HG03378 (cell line): ENCODE measurements at regions not wholly inside any gene's neighbourhood (a gene's known extent, or its start where the extent isn't known, plus 50 kb on each side); places are given as distances from the start of the nearest gene placed in this dataset.
"Not testable (repeated sequence)": the region's sequence is repeated elsewhere in the genome, so short reads cannot be mapped to it uniquely, and the experiment has no call there.

Source experiments
- ATAC-seq: cut with Tn5 transposase; IDR thresholded peaks from one replicate; pipeline ENCODE4 v1.9.1; 2021; ENCODE audit warnings: mild to moderate bottlenecking, moderate library complexity; ENCODE audit not compliant: unreplicated experiment

DNA sequence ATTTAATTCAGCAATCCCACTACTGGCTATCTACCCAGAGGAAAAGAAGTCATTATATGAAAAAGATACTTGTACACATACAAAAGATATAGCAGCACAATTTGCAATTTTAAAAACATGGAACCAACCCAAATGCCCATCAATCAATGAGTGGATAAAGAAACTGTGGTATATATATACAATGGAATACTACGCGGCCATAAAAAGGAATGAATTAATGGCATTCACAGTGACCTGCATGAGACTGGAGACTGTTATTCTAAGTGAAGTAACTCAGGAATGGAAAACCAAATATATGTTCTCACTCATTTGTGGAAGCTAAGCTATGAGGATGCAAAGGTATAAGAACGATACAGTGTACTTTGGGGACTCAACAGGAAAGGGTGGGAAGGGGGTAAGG, 102.8 kb upstream of the KCNMA1 start:
- ATAC-seq = not testable (repeated sequence)

DNA sequence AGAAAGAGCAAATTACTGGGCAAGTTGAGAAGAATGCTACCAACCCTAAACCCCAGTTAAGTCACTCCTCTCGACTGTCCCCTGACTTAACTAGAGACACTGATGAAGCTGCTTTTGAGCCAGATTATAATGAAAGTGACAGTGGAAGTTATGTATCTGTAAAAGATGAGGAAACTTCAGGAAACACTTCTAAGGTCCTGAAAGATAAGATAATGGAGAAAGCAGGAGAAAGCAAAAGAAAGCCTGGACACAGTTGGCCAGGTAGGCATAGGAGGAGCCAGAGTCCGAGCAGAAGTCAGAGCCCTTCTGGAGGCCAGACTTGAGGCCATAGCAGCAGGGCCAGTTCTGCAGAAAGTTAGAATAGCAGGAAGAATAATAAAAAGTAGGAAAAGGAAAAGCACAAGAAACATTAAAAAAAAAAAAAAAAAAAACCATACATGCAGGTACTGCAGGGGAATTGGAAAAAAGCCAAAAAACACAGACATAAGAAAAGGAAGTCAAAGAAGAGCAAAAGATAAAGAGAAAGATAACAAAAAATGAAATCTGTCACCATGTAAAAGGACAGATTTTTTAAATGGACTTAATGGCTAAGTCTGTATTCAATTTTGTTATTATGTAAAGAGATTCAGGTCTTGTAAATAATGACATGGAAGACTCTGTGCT, 101.0 kb upstream of the KCNMA1 start:
- no peak for ATAC-seq

DNA sequence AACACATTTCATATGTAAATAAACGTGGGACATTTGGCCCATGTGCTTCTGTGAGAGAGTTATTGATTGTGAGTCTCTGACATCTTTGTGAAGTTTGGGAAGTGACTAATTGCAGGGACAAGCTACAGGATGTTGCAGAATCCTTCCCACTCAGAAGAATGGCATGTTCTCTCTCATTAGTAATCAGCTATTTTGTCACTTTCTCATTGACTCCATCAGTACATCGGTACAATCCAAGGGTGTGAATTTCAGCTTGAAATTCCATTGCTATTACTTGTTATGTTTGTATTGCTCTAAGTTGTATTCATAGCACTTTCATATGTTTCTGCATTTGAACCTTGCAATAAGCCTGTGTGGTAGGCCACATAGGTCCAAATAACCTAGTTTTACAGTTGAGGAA, 100.0 kb upstream of the KCNMA1 start:
- no peak for ATAC-seq

DNA sequence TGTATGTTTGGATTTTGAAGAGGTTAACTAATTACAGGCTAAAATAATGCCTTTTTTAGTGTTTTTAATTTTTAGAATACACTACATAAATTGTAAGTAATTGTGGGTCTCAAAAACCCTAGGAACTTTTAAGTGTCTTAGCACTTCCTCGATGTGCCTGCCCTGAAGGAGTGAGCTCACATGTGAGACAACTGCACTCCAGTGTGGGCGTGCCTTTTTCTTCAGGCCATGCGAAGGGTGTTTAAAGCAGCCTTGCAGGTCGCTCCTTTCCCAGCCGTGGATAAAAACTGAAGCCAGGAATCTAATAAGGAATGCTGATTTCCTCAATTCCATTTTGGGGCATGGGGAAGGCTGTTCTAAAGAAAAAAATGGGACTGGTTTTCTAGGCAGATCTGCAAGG, 97.5 kb upstream of the KCNMA1 start:
- ATAC-seq = not testable (repeated sequence)

DNA sequence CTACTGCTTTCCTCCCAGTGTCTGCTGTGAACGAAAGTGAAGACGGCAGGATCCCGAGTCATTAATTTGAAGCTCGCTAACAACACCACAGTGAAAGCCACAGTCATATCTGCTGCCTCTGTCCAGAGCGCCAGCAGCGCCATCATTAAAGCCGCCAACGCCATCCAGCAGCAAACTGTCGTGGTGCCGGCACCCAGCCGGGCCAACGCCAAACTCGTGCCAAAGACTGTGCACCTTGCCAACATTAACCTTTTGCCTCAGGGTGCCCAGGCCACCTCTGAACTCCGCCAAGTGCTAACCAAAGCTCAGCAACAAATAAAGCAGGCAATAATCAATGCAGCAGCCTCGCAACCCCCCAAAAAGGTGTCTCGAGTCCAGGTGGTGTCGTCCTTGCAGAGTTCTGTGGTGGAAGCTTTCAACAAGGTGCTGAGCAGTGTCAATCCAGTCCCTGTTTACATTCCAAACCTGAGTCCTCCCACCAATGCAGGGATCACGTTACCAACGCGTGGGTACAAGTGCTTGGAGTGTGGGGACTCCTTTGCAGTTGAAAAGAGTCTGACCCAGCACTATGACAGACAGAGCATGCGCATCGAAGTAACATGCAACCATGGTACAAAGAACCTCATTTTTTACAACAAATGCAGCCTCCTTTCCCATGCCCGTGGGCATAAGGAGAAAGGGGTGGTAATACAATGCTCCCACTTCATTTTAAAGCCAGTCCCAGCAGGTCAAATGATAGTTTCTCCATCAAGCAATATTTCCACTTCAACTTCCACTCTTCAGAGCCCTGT, 94.8 kb upstream of the KCNMA1 start:
- ATAC-seq = no peak

DNA sequence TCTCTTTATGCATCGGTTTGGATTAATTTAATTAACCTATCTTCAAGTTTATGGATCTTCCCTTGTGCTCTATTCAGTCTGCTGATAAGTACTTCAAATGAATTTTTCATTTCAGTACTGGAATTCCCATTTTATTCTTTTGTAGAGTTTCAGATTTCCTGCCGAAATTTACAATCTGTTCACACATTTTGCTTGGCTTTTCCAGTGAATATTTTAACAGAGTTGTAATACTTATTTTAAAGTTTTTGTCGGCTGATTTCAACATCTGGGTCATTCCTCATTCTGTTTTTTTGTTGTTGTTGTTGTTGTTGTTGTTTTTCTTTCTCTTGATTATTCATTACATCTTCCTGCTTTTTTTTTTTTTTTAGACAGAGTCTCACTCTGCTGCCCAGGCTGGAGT, 89.9 kb upstream of the KCNMA1 start:
- ATAC-seq = no peak

DNA sequence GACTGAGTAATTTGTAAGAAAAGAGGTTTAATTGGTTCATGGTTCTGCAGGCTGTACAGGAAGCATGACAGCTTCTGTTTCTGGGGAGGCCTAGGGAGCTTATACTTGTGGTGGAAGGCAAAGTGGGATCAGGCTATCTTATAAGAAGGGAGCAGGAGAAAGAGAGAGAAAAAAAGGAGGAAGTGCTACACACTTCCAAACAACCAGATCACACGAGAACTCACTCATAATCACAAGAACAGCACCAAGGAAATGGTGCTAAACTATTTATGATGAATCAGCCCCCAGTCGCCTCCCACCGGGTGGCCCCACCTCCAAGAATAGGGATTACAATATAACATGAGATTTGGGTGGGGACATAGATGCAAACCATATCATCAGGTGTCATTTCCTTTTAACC, 89.1 kb upstream of the KCNMA1 start:
- ATAC-seq = no peak

DNA sequence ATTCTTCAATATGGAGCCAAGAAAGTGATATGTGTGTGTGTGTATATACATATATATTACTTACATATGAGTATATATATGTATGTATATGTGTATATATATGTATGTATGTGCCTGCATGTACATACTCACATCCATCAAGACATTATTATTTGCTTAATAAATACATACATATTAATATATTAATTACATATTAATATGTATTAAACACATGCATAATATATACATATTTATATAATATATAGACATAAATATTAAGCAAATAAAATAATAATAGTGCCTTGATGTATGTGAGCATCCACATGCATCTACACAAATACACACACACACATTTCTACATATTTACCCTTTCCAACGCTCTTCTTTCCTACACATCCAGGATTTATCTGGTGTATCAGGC, 88.7 kb upstream of the KCNMA1 start:
- ATAC-seq = no peak

DNA sequence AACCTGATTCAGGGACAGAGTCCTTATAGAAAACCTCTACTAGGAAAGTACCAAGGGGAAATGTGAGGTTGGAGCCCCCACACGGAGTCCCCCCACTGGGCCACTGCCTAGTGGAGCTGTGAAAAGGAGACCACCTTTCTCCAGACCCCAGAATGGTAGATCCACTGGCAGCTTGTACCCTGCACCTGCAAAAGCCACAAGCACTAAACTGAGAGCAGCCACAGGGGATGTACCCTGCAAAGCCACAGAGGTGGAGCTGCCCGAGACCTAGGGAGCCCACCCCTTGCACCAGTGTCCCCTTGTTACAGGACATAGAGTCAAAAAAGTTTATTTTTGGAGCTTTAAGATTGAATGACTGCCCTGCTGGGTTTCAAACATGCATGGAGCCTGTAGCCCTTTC, 87.2 kb upstream of the KCNMA1 start:
- no peak for ATAC-seq

DNA sequence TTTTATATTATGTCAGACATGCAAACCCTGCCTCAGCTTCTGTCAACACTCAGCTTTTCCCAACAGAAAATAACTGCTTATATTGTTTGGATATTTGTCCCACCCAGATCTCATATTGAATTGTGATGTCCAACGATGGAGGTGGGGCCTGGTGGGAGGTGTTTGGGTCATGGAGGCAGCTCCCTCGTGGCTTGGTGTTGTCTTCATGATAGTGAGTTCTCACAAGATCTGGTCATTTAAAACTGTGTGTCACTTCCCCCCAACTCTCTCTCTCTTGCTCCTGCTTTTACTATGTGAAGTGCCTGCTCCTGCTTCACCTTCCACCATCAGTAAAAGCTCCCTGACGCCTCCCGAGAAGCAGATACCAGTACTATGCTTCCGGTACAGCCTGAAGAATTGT, 85.8 kb upstream of the KCNMA1 start:
- no peak for ATAC-seq

DNA sequence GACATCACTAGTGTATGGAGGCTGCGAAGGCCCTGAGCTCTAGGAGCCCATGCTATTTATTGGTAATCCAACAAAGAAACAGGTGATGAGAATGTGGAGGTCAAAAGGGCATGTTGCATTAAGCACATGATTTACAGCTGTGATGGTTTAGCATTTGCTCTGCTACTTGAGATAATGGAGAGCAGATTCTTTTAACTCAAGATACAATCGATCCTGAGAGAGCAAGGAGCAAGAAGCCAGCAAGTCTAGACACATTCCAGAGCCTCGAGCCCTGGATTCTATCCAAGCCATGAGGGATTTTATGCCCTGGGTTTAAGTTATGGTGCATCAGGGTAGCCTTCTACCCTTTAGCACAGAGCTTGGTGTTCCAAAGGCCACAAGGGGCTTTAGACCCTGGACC, 85.3 kb upstream of the KCNMA1 start:
- ATAC-seq = not testable (repeated sequence)

DNA sequence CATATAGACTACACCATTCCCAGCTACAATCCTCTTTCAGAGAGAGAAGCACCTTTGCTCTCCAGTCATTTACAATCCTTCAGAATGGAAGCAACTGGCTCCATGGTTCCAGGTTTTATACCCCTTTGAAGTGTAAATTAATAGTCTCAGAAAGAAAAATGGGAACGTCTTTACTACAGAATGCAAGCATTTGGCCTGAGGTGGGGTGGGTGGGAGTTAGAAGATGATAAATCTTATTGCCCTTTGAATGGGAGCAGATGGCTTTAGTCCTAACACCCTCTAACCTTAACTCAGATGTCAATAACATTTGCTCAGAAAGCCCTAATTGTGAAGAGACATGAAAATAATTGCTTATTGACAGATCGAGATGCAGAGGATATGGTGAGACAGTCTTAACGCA, 84.2 kb upstream of the KCNMA1 start:
- no peak for ATAC-seq

DNA sequence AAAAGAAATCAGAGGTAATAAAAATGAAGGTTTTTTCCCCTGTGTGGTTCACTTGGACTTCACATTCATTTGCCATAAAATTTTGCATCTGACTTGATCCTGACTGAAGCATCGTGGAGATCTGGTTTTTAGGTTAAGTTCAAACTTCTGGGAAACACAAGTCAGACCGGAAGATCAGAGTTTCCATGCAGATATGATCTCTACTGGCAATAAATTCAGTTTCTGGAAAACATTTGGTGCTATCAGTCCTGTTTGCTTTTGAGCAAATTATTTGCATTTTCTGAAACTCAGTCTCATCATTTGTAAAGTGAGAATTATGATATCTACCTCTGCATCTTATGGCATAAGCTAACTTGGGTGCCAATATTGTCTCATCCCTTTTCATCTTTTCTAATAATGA, 81.3 kb upstream of the KCNMA1 start:
- ATAC-seq = no peak

DNA sequence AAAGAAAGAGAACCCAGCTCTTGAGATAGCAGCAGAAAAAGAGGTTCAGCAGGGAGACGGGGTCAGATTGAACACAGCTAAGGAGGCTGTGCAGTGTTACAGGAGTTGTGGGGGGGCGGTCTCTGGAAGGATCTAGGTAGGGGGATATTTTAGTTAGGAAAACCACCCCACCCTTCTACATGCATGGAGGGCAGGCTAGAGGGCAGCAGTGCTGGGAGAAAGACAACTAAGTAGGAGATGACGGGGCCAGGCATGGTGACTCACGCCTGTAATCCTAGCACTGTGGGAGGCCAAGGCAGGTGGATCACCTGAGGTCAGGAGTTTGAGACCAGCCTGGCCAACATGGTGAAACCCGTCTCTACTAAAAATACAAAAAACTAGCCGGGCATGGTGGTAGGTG, 80.7 kb upstream of the KCNMA1 start:
- ATAC-seq = not testable (repeated sequence)

DNA sequence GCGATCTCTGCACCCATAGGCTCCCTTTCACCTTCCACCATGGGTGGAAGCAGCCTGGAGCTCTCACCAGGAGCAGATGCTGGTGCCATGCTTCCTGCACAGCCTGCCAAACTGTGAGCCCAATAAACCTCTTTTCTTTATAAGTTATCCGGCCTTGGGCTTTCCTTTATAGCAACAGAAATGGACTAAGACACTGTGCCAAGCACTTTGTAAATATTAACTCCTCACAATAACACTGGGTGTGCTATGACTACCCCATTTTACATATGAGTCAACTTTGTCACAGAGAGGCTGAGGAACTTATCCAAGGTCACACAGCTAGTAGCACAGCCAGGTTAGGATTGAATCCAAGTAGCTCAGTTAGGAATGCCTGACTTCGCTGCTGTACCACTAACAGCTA, 79.7 kb upstream of the KCNMA1 start:
- no peak for ATAC-seq

DNA sequence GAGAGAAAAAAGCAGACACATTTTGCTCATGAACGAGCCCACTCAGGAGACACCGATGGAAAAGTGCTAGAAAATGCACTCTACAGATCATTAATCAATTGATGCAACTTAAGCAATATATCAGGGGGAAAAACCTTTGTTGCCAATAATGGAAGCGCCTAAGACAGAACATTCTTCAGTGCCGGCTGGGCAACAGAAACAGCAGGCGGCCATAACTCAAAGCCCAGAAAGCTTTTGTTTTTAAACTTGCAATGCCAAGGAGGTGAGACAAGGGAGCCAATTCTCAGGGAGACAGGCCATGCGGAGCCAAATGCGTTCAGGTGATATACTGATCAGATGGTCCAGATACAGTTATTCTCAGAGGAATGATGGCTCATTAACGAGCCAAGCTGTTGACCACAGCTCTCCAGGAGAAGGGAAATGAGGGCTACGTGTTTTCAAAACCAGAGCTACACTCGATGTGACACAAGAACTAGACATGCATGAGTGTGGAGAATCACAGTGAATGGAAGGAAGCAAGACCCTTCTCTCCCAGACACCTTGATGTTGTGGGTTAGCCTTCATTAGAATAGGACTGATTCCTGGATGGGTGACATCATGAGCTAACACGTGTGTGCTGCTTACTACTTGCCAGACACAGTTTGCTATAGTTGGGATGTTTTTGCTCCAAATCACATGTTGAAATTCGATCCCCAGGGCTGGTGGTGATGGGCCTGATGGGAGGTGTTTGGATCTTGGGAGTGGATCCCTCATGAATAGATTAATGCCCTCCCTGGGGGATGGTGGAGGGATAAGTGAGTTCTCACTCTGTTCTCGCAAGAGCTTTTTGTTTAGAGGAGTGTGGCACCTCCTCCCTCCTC, 79.1 kb upstream of the KCNMA1 start:
- ATAC-seq = no peak

DNA sequence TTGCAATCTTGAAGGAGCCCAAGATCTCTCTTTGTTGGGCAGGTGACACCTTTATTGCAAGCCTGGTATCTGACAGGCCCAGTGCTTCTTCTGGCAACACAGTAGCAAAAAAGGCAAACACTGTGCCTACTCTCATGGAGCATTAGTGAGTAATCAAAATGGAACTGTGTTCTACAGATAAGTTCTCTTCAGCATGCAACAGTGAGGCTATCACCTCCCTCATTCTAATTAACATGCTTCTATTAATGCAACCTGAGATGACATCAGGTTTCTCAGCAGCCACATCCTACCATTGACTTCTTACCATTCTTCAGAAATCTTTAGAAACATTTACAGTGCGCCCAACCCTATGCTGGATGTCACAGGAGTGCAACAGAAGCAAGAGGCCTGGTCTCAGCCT, 77.9 kb upstream of the KCNMA1 start:
- no peak for ATAC-seq

DNA sequence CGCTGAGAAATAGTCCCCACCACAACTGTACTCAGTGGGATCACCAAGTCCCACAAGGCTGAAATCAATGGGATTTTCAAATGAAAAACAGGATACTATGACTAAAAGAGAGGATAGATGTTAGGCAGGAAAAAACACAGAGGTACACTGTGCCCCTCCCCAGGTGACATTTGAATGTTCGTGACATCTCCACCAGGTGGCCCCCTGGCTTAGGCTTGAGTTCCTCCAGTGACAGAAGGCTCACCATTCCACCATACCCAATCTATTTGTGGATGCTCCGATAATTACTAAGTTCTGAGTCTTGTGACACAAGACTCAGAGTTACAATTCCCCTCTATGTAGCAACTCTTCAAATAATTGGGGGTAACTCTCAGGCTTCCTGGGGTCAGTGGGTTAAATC, 77.5 kb upstream of the KCNMA1 start:
- ATAC-seq = no peak

DNA sequence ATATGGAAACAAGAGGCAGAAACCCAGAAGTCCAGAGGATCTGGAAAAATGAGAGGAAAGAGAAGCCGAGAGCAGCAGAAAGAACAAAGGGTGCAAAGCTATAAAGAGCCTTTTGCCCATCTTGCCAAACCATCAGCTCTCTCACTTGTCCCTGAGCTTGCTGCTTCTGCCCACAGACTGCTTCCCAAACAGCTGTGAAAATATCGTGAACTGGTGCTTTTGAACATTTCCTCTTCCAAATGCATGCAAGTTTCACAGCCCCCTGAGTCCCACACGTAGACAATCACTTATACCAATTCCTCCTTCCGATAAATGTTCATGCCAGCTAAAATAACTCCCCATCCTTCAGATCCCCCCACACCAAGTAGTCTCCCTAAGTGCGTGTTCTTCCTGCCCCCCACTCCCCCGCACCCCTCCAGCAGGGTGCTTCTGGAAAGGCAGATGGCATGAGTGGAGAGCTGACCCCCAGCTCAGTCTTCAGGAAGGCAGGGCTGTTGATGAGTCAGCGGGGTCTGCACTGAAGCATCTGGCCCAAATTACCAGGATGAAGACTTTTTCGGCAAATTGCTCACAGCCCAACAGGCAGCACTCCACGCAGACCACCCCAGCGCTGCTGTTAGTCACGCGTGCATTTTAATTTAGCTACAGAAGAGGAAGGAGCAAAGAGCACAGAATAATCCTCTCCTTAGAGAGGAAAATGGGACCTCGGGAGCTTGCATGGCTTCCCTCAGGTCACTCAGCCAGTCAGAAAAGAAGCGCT, 76.1 kb upstream of the KCNMA1 start:
- ATAC-seq = no peak

DNA sequence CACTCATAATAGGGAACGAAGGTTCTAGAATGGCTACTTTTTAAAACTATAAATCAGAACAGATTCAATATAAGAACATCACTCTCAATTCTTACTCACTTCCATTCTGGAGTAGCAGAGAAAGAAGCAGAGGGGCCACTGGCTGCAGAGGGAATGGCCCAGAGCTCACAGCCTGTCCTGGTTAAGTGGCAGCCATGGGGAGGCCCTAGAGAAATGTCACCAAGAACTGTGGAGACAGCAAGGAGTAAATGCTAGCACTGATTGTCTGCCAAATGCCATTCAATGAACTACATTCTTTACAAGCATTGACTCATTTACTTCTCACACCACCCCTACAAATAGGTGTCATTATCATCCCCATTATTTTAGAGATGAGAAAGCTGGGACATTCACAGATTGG, 74.6 kb upstream of the KCNMA1 start:
- no peak for ATAC-seq

DNA sequence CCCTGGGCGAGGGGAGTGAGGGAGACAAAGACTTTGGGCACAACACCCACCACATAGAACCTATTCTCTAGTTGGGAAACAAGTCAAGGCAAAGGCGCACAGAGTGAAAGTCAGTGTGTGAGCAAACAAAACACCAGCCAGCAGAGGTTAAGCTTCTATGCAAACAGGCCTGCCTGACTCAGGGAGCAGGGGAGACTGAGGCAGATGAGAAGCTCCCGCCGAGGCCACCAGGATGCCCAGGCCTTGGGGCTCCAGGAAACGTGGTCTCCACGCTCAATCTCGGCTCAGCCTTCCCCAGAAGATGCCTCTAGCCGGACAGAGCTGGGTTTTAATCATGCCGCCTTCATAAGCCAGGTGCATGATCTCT, 74.1 kb upstream of the KCNMA1 start:
- peak; percentile 6 for ATAC-seq
